Panc1 (cell line): ENCODE measurements at regions not wholly inside any gene's neighbourhood (a gene's known extent, or its start where the extent isn't known, plus 50 kb on each side); places are given as distances from the start of the nearest gene placed in this dataset.

Source experiments
- POLR2AphosphoS5 ChIP-seq: IDR thresholded peaks from 2 replicates; pipeline ENCODE4 v1.6.1; 2012; ENCODE audit warnings: mild to moderate bottlenecking, low read depth, low read length, moderate library complexity
- TF ChIP-seq, protein P1 (sequence below): fragments of 450-650 bp; IDR thresholded peaks from 2 replicates; pipeline ENCODE4 v1.5.1; 2017; ENCODE audit warnings: mild to moderate bottlenecking

DNA sequence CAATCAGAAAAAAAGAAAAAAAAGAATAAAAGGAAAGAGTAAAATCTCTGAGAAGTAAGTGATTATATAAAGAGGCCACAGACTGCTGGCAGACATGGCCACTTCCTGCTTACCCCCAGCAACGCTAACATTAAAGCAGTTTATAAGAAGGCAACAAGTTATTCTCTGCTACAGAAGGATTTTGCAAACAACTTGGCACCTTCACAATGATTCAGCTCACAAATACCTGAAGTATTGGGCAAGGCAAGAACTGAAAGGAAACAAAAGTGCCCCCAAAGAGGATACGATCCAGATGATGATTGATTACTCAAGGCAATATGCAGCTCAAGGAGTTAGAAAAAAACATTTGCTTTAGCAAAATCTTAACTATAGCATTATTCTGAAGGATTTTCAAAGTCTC, 718.8 kb downstream of the KLHL13 start:
- TF ChIP-seq, protein P1, sequence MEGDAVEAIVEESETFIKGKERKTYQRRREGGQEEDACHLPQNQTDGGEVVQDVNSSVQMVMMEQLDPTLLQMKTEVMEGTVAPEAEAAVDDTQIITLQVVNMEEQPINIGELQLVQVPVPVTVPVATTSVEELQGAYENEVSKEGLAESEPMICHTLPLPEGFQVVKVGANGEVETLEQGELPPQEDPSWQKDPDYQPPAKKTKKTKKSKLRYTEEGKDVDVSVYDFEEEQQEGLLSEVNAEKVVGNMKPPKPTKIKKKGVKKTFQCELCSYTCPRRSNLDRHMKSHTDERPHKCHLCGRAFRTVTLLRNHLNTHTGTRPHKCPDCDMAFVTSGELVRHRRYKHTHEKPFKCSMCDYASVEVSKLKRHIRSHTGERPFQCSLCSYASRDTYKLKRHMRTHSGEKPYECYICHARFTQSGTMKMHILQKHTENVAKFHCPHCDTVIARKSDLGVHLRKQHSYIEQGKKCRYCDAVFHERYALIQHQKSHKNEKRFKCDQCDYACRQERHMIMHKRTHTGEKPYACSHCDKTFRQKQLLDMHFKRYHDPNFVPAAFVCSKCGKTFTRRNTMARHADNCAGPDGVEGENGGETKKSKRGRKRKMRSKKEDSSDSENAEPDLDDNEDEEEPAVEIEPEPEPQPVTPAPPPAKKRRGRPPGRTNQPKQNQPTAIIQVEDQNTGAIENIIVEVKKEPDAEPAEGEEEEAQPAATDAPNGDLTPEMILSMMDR: no peak
- no peak for TF ChIP-seq POLR2AphosphoS5
